ENCODE measurements at regions not wholly inside any gene's neighbourhood (a gene's known extent, or its start where the extent isn't known, plus 50 kb on each side); places are given as distances from the start of the nearest gene placed in this dataset.

DNA sequence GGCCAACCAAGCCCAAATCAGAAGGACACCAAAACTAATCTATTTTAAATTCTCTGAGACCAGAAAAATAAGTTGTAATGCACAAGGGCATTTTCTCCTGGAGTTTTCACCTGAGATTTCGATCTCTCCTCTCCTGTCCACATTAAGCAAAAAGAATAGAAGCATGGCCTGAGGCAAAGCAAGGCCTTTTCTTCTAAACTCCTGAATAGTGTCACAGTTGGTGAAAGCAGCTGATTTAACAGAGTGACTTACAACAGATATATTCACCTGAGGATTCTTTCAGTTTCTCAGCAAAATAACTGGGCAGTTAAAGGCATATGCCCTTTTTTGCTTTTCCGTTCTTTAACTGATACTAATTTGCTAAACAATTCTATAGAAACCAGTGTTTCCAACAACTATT is 547.7 kb downstream of the EFNA5 start:
- H3K4me1 Mint-ChIP-seq, result no peaks in the 10 kb centered on the region
- H3K4me3 Mint-ChIP-seq, result no peak overlapping the region
- no peaks in the 10 kb centered on the region for H3K9me3 Mint-ChIP-seq
- H3K27me3 Mint-ChIP-seq, result no peaks in the 10 kb centered on the region
- H3K27ac Mint-ChIP-seq, result no peak overlapping the region
- H3K36me3 Mint-ChIP-seq, result no peaks in the 10 kb centered on the region

DNA sequence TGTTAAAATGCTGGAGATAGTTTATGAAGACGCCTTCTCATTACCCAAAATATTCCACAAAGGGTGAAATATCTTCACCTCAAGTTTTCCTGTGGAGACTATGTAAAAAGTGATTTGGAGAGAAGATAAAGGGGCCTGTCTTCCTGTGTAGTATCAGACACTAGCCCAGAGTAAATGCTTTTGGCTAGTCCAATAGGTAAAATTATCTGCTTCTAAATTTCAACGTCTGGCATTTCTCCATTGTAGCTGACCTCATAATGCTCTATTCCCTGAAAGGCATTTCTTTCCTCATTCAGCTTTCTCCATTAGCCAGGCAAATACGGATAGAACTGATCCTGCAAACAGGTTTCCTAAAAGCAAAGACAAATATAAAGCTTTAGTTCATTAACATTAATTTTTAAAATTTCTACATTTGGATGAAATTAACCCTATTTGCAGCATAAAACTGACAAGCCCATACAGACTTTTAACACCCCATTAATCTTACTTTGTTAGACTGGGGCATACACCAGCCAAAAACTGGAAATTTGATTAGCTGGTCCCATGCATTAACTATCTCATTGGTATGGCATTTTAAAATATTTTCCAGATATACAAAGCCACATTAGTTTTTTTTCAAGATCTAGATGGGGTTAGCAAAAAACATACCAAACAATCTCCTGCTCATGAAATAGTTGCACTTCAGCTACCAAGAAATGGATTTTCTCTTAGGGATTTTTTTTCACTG is 548.8 kb downstream of the EFNA5 start:
- no peak overlapping the region for H3K27ac Mint-ChIP-seq
- no peaks in the 10 kb centered on the region for H3K27me3 Mint-ChIP-seq
- H3K9me3 Mint-ChIP-seq, result no peaks in the 10 kb centered on the region
- H3K4me3 Mint-ChIP-seq, result no peak overlapping the region
- H3K4me1 Mint-ChIP-seq, result no peaks in the 10 kb centered on the region
- no peaks in the 10 kb centered on the region for H3K36me3 Mint-ChIP-seq

GRCh38 chr5:107119656-107120055 is 551.1 kb downstream of the EFNA5 start:
- Mint-ChIP-seq H3K4me1 (no peaks in the 10 kb centered on the region), H3K27me3 (no peaks in the 10 kb centered on the region), H3K36me3 (no peaks in the 10 kb centered on the region), H3K27ac (no peak overlapping the region), H3K9me3 (peaks cover 8% of the 10 kb centered on the region), H3K4me3 (no peak overlapping the region)

DNA sequence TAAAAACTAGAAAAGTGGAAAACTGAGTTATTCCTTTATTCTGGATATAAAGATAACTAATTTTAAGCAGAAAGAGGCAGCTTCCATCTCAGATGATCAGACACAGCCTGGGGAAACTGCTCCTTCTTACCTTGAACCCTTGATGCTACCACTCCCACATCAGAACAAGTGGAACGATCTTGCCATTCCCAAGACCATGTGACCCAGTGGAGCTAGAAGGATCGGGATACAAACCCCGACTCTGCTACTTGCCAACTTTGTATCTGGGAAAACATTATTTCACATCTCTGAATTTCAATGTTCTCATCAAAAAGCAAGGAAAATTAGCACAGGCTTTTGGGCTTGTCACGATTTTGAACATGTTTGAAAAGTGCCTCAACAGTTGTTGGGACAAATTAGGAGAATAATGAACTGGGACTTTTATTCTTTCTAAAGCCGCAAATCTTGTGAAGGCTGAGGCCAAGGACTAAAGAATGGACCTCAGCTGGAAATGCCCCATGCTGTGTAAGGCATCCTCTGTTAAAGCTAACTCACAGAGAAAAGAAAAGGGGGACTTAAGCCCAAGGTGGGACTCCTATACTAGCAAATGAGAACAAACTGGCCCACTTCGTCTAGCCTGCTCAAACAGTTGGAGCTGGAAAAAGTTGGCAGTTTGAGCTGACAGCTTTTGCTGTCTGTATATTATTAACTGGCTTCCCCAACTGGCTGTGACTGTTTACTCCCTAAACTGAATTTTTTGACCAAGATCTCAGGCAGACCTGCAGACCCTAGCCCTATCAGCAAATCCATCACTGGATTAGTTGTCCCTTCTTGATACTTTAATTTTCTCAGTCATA is 552.3 kb downstream of the EFNA5 start:
- H3K4me1 Mint-ChIP-seq, result no peaks in the 10 kb centered on the region
- H3K9me3 Mint-ChIP-seq, result peaks cover 8% of the 10 kb centered on the region
- H3K36me3 Mint-ChIP-seq, result no peaks in the 10 kb centered on the region
- no peak overlapping the region for H3K4me3 Mint-ChIP-seq
- H3K27ac Mint-ChIP-seq, result no peak overlapping the region
- H3K27me3 Mint-ChIP-seq, result no peaks in the 10 kb centered on the region

GRCh38 chr5:107112216-107112615 is 558.5 kb downstream of the EFNA5 start:
- Mint-ChIP-seq H3K4me3 (no peak overlapping the region), H3K4me1 (no peaks in the 10 kb centered on the region), H3K9me3 (peaks cover 17% of the 10 kb centered on the region), H3K27ac (no peak overlapping the region), H3K36me3 (no peaks in the 10 kb centered on the region), H3K27me3 (no peaks in the 10 kb centered on the region)

- no peaks in the 10 kb centered on the region for H3K36me3 Mint-ChIP-seq
- H3K4me1 Mint-ChIP-seq, result no peaks in the 10 kb centered on the region
- H3K27ac Mint-ChIP-seq, result no peak overlapping the region
- H3K27me3 Mint-ChIP-seq, result no peaks in the 10 kb centered on the region
- no peak overlapping the region for H3K4me3 Mint-ChIP-seq
- H3K9me3 Mint-ChIP-seq, result no peaks in the 10 kb centered on the region
These were observed 566.4 kb downstream of the EFNA5 start for GRCh38 chr5:107104040-107104995.

DNA sequence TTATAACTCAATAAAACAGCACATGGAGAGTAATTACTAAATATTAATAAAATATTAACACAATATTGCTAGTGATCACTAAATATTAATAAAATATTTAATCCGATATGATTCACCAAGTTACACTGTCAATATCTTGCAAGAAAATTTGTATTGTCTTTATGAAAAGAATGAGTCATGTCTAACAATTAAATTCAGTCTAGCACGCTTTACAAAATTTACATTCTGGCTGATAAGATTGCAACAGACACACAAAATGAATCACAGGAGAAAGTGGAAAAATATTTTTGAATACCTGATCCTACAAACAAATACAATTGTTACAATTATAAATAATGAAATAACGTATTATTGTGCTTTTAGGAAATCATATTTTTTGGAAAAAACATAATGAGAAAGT is 567.2 kb downstream of the EFNA5 start:
- no peak overlapping the region for H3K4me3 Mint-ChIP-seq
- no peaks in the 10 kb centered on the region for H3K27me3 Mint-ChIP-seq
- no peaks in the 10 kb centered on the region for H3K9me3 Mint-ChIP-seq
- no peak overlapping the region for H3K27ac Mint-ChIP-seq
- no peaks in the 10 kb centered on the region for H3K36me3 Mint-ChIP-seq
- H3K4me1 Mint-ChIP-seq, result no peaks in the 10 kb centered on the region

GRCh38 chr5:107100121-107100520 is 570.6 kb downstream of the EFNA5 start:
- H3K27me3 Mint-ChIP-seq, result no peaks in the 10 kb centered on the region
- H3K4me3 Mint-ChIP-seq, result no peak overlapping the region
- H3K36me3 Mint-ChIP-seq, result no peaks in the 10 kb centered on the region
- no peak overlapping the region for H3K27ac Mint-ChIP-seq
- H3K9me3 Mint-ChIP-seq, result no peaks in the 10 kb centered on the region
- H3K4me1 Mint-ChIP-seq, result no peaks in the 10 kb centered on the region

DNA sequence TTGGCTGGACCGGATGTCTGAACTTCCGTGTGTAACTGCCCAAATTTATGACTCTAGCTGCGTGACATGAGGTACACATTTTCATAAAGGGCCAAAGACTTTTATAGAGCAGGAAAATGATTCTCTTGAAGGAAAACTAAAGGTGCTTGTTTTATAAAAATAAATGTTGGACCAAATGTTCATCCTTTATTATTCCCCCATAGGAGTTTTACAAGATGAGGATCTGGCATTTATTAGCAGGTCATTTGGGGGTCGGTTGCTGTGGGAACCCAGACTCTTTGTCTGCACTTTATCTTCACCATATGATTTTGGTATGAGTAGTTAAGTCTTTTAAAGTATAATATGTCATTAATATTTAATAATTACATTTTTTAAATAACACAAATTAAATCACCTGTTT is 571.2 kb downstream of the EFNA5 start:
- Mint-ChIP-seq H3K4me1 (no peaks in the 10 kb centered on the region), H3K9me3 (no peaks in the 10 kb centered on the region), H3K4me3 (no peak overlapping the region), H3K36me3 (no peaks in the 10 kb centered on the region), H3K27me3 (no peaks in the 10 kb centered on the region), H3K27ac (no peak overlapping the region)

DNA sequence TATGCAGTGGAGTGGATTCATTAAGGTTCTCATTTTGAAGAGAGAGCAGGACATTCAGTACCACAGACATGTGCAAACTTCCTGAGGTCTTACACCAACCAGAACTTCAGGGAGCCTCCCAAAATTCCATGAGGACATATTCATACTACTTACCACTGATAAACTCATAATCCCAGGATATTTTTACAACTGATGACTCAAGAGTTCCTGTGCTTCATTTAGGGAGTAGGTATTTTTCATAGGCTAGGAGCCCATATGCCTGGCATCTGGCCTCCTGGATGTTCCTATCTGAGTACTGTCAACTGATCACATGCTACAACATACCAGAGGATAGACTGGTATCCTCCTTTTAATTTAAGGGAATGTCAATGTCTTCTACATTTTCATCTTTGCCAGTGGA is 578.0 kb downstream of the EFNA5 start:
- H3K4me3 Mint-ChIP-seq, result no peak overlapping the region
- no peaks in the 10 kb centered on the region for H3K36me3 Mint-ChIP-seq
- no peaks in the 10 kb centered on the region for H3K27me3 Mint-ChIP-seq
- H3K4me1 Mint-ChIP-seq, result no peaks in the 10 kb centered on the region
- H3K27ac Mint-ChIP-seq, result no peak overlapping the region
- no peaks in the 10 kb centered on the region for H3K9me3 Mint-ChIP-seq

- H3K4me1 Mint-ChIP-seq, result no peaks in the 10 kb centered on the region
- H3K27me3 Mint-ChIP-seq, result no peaks in the 10 kb centered on the region
- no peaks in the 10 kb centered on the region for H3K9me3 Mint-ChIP-seq
- H3K4me3 Mint-ChIP-seq, result no peak overlapping the region
- H3K36me3 Mint-ChIP-seq, result no peaks in the 10 kb centered on the region
- H3K27ac Mint-ChIP-seq, result no peak overlapping the region
These were observed 580.2 kb downstream of the EFNA5 start for GRCh38 chr5:107090506-107090905.

GRCh38 chr5:107088907-107089306 is 581.8 kb downstream of the EFNA5 start:
- no peak overlapping the region for H3K4me3 Mint-ChIP-seq
- H3K27me3 Mint-ChIP-seq, result no peaks in the 10 kb centered on the region
- H3K9me3 Mint-ChIP-seq, result no peaks in the 10 kb centered on the region
- H3K36me3 Mint-ChIP-seq, result no peaks in the 10 kb centered on the region
- no peaks in the 10 kb centered on the region for H3K4me1 Mint-ChIP-seq
- no peak overlapping the region for H3K27ac Mint-ChIP-seq

GRCh38 chr5:107085572-107085971 is 585.2 kb downstream of the EFNA5 start:
- no peaks in the 10 kb centered on the region for H3K27me3 Mint-ChIP-seq
- no peak overlapping the region for H3K4me3 Mint-ChIP-seq
- no peaks in the 10 kb centered on the region for H3K36me3 Mint-ChIP-seq
- no peaks in the 10 kb centered on the region for H3K4me1 Mint-ChIP-seq
- H3K9me3 Mint-ChIP-seq, result no peaks in the 10 kb centered on the region
- H3K27ac Mint-ChIP-seq, result no peak overlapping the region

DNA sequence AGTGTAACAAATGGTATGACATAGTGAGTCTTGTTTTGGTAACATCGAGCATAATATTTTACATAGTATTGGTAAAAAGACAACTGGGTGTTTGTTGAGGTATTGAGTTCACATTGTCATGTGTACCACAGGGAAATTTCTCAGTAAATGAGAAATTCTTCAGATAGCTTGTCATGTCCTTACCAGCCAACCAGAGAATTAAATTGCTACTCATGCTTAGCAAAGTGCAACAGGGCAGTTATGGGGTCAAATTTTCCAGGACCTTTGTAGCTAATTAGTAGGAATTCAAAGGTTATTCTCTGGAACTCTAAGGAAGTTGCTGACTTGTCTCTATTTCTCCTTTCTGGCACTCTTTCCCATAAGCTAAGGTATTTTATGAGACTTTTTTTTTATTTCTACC is 595.7 kb downstream of the EFNA5 start:
- Mint-ChIP-seq H3K4me1 (no peaks in the 10 kb centered on the region), H3K27me3 (no peaks in the 10 kb centered on the region), H3K36me3 (no peaks in the 10 kb centered on the region), H3K9me3 (peaks cover 10% of the 10 kb centered on the region), H3K27ac (no peak overlapping the region), H3K4me3 (no peak overlapping the region)

DNA sequence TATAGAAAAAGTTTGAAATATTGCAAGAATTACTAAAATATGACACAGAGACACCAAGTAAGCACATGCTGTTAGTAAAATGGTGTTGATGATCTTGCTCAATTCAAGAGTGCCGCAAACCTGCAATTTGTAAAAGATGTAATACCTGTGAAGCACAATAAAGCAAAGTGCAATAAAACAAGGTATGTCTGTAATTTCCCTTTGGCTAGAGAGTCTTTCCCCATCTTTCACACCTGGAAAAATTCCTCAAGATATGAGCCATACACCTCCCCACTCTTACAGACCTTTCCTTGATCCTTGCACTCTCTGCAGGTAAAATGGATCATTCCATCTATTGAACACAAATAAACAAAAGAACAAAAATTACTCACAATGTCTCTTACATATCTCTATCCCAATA is 597.8 kb downstream of the EFNA5 start:
- Mint-ChIP-seq H3K4me3 (no peak overlapping the region), H3K27me3 (no peaks in the 10 kb centered on the region), H3K36me3 (no peaks in the 10 kb centered on the region), H3K4me1 (no peaks in the 10 kb centered on the region), H3K9me3 (peaks cover 6% of the 10 kb centered on the region), H3K27ac (no peak overlapping the region)

DNA sequence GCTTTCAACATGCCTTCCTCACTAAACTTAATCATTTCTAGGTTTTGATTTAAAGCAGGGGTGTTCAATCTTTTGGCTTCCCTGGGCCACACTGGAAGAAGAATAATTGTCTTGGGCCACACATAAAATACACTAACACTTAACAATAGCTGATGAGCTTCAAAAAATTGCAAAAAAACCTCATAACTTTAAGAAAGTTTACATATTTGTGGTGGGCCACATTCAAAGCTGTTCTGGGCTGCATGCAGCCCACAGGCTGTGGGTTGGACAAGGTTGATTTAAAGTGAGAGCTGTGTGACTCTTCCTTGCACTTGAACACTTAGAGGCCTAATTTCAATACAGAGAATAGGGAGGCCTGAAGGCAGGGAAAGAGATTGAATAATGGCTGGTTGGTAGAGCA is 598.3 kb downstream of the EFNA5 start:
- Mint-ChIP-seq H3K27ac (no peak overlapping the region), H3K4me1 (no peaks in the 10 kb centered on the region), H3K4me3 (no peak overlapping the region), H3K9me3 (peaks cover 6% of the 10 kb centered on the region), H3K27me3 (no peaks in the 10 kb centered on the region), H3K36me3 (no peaks in the 10 kb centered on the region)

All from activated naive CD4-positive, alpha-beta T cell treated with anti-CD3 and anti-CD28 coated beads, Interleukin-2, amount 50 U/mL, for 24 hours (primary cell).